Spleen (tissue), 7 donors: ENCODE measurements at regions not wholly inside any gene's neighbourhood (a gene's known extent, or its start where the extent isn't known, plus 50 kb on each side); places are given as distances from the start of the nearest gene placed in this dataset.

Experiments used
- POLR2A ChIP-seq, 3 donors: fragments of 450-650 bp; IDR thresholded peaks; one replicate each; pipeline ENCODE4 v1.5.1; 2017; ENCODE audit warnings: antibody characterized with exemption in 3 of 3, mild to moderate bottlenecking in 1 of 3
- POLR2AphosphoS5 ChIP-seq, 3 donors: sonication (generic); formaldehyde crosslinking; IDR thresholded peaks; one replicate each; pipeline ENCODE4 v1.5.1; 2017; ENCODE audit warnings: antibody characterized with exemption in 3 of 3
- TF ChIP-seq, protein P1 (sequence below), 11 experiments: fragments of 200-600 bp in 7 of 11; fragments of 450-650 bp in 4 of 11; sonication (generic) in 4 of 11; IDR thresholded peaks in 8 of 11; conservative IDR thresholded peaks in 3 of 11; 1 replicate in 7 of 11; 2 replicates in 4 of 11; pipeline versions ENCODE4 v1.4.0 to v1.8.0; 2016 to 2021; ENCODE audit warnings: antibody characterized with exemption in 11 of 11, inconsistent platforms in 4 of 11, mild to moderate bottlenecking in 1 of 11
- donor health status: DM: no; HTN: no; CAD: no; lungs with moderate emphysema.
- donor health status: DM: no; HTN: no; CAD: no.
- donor health status: DM: no; HTN: no; CAD: no.

DNA sequence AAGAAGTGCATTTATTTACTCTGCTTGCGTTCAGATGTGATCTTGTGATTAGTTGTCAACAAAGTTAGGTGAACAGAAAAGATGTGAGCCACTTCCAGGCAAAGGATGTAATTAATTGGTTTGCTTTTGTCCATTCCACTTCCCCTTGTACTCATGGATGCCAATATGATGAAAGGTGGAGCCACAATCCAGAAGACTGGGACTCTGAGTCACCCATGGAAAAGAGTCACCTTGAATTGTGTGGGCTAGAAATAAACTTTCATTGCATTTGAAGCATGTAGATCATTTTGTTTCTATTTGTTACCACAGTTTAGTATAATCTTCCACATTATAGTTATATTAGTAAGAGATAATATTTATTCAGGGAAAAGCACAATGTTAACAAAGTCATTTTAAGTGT is 684.2 kb downstream of the LTN1 start:
- TF ChIP-seq, protein P1, sequence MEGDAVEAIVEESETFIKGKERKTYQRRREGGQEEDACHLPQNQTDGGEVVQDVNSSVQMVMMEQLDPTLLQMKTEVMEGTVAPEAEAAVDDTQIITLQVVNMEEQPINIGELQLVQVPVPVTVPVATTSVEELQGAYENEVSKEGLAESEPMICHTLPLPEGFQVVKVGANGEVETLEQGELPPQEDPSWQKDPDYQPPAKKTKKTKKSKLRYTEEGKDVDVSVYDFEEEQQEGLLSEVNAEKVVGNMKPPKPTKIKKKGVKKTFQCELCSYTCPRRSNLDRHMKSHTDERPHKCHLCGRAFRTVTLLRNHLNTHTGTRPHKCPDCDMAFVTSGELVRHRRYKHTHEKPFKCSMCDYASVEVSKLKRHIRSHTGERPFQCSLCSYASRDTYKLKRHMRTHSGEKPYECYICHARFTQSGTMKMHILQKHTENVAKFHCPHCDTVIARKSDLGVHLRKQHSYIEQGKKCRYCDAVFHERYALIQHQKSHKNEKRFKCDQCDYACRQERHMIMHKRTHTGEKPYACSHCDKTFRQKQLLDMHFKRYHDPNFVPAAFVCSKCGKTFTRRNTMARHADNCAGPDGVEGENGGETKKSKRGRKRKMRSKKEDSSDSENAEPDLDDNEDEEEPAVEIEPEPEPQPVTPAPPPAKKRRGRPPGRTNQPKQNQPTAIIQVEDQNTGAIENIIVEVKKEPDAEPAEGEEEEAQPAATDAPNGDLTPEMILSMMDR (IDR thresholded peaks at IDR 0.05 in 8 of 11, conservative IDR thresholded peaks at IDR 0.05 in 3 of 11), result no peak
- TF ChIP-seq POLR2A (IDR thresholded peaks at IDR 0.05) (no peak), POLR2AphosphoS5 (IDR thresholded peaks at IDR 0.05) (no peak)
